H1 (cell line): ENCODE measurements at regions not wholly inside any gene's neighbourhood (a gene's known extent, or its start where the extent isn't known, plus 50 kb on each side); places are given as distances from the start of the nearest gene placed in this dataset.

ENCODE experiments used
- CTCF ChIA-PET: fragments of 300-600 bp; sonication (Branson Sonifier 250); formaldehyde crosslinking; loops from one replicate; lab custom pipeline; 2021; ENCODE audit not compliant: partially characterized antibody; lab: Charles Lee
- POLR2A ChIA-PET: fragments of 300-600 bp; sonication (Branson Sonifier 250); formaldehyde crosslinking; loops from one replicate; lab custom pipeline; 2021; ENCODE audit warnings: inconsistent platforms; ENCODE audit not compliant: partially characterized antibody; lab: Charles Lee
- DNase-seq, 2 experiments: peaks; one replicate each; pipeline versions ENCODE4 v3.0.0 to v3.0.0-alpha.2; 2010 to 2022; ENCODE audit warnings: low spot score in 2 of 2, low read depth in 1 of 2, mixed read lengths in 1 of 2
- FAIRE-seq: peaks from 2 replicates; lab custom pipeline; 2011; peaks lifted over from hg19 to GRCh38; lab: Jason Lieb, UNC
- H2AFZ ChIP-seq: 2 replicates; pipeline ENCODE4 v1.8.1; 2012; ENCODE audit warnings: low read length, inconsistent platforms
- H2AK5ac ChIP-seq: 2 replicates; pipeline ENCODE4 v1.6.1; 2013; ENCODE audit warnings: low read depth, low read length
- H2BK120ac ChIP-seq: replicated peaks from 2 replicates; pipeline ENCODE3; 2013; ENCODE audit warnings: low read depth, low read length, inconsistent platforms
- H2BK12ac ChIP-seq: 2 replicates; pipeline ENCODE4 v1.6.1; 2013; ENCODE audit warnings: low read depth, low read length
- H2BK15ac ChIP-seq: 2 replicates; pipeline ENCODE4 v1.6.1; 2013; ENCODE audit warnings: low read length
- H2BK20ac ChIP-seq: 2 replicates; pipeline ENCODE4 v1.6.1; 2013; ENCODE audit warnings: low read length
- H2BK5ac ChIP-seq: 2 replicates; pipeline ENCODE4 v1.6.1; 2013; ENCODE audit warnings: low read depth, low read length
- H3K14ac ChIP-seq: 2 replicates; pipeline ENCODE4 v1.6.1; 2013; ENCODE audit warnings: inconsistent platforms; ENCODE audit not compliant: insufficient read length
- H3K18ac ChIP-seq: 2 replicates; pipeline ENCODE4 v1.6.1; 2013; ENCODE audit warnings: low read length; ENCODE audit errors: extremely low read depth
- H3K23ac ChIP-seq: 2 replicates; pipeline ENCODE4 v1.6.1; 2013; ENCODE audit warnings: inconsistent platforms; ENCODE audit not compliant: insufficient read length
- H3K23me2 ChIP-seq: 2 replicates; pipeline ENCODE4 v1.6.1; 2013; ENCODE audit warnings: low read depth, low read length
- H3K27ac ChIP-seq: 2 replicates; pipeline ENCODE4 v1.6.1; 2011; ENCODE audit warnings: low read depth, low read length, inconsistent platforms
- H3K27me3 ChIP-seq, 4 experiments: replicated peaks in 1 of 4; 1 replicate in 1 of 4; 2 replicates in 3 of 4; pipeline versions ENCODE4 v1.6.1 to v1.8.1; 2011 to 2013; ENCODE audit warnings: low read length in 3 of 4, mild to moderate bottlenecking in 3 of 4, inconsistent platforms in 2 of 4, mixed read lengths in 2 of 4, moderate library complexity in 1 of 4; ENCODE audit not compliant: control insufficient read depth in 3 of 4, insufficient read depth in 3 of 4; ENCODE audit errors: extremely low read depth in 1 of 4
- H3K36me3 ChIP-seq, 4 experiments: 2 replicates each; pipeline versions ENCODE4 v1.6.1 to v1.8.1; 2011 to 2013; ENCODE audit warnings: mild to moderate bottlenecking in 4 of 4, low read length in 3 of 4, moderate library complexity in 2 of 4, control low read depth in 1 of 4, inconsistent platforms in 1 of 4; ENCODE audit not compliant: insufficient read depth in 4 of 4, control insufficient read depth in 2 of 4
- H3K4ac ChIP-seq: replicated peaks from 2 replicates; pipeline ENCODE3; 2013; ENCODE audit warnings: low read length, low read depth, mixed read lengths, inconsistent platforms; ENCODE audit not compliant: insufficient read length
- H3K4me1 ChIP-seq, 4 experiments: replicated peaks in 1 of 4; 1 replicate in 1 of 4; 2 replicates in 3 of 4; pipeline versions ENCODE4 v1.6.1 to v1.8.1; 2011 to 2013; ENCODE audit warnings: low read length in 3 of 4, inconsistent platforms in 2 of 4, mixed read lengths in 1 of 4; ENCODE audit not compliant: insufficient read depth in 4 of 4, control insufficient read depth in 3 of 4
- H3K4me2 ChIP-seq, 2 experiments: 2 replicates each; pipeline versions ENCODE4 v1.6.1 to v1.8.1; 2011 to 2013; ENCODE audit warnings: low read depth in 2 of 2, low read length in 2 of 2, control low read depth in 1 of 2, inconsistent platforms in 1 of 2, mild to moderate bottlenecking in 1 of 2; ENCODE audit not compliant: insufficient read depth in 1 of 2
- H3K4me3 ChIP-seq, 4 experiments: fragments of 200-600, 300-600 bp in 1 of 4; sonication (generic), shearing (Covaris generic), sonication (Bioruptor Twin) in 1 of 4; 2 replicates each; pipeline versions ENCODE4 v1.5.1 to v1.8.1; 2011 to 2016; ENCODE audit warnings: low read length in 4 of 4, low read depth in 3 of 4, control low read depth in 2 of 4, inconsistent platforms in 2 of 4, mild to moderate bottlenecking in 2 of 4, mixed read lengths in 1 of 4, moderate library complexity in 1 of 4; ENCODE audit not compliant: insufficient read depth in 2 of 4; ENCODE audit errors: extremely low read depth in 1 of 4
- H3K56ac ChIP-seq: replicated peaks from 2 replicates; pipeline ENCODE3; 2013; ENCODE audit warnings: low read depth, mild to moderate bottlenecking, mixed read lengths, low read length, inconsistent platforms; ENCODE audit not compliant: insufficient read length
- H3K79me1 ChIP-seq: 2 replicates; pipeline ENCODE4 v1.6.1; 2013; ENCODE audit warnings: low read depth, low read length, control low read depth
- H3K79me2 ChIP-seq, 2 experiments: 2 replicates each; pipeline versions ENCODE4 v1.6.1 to v1.8.1; 2012 to 2013; ENCODE audit warnings: low read length in 2 of 2, mild to moderate bottlenecking in 2 of 2, inconsistent platforms in 1 of 2; ENCODE audit not compliant: insufficient read depth in 2 of 2, control insufficient read depth in 1 of 2
- H3K9ac ChIP-seq, 4 experiments: replicated peaks in 1 of 4; 1 replicate in 1 of 4; 2 replicates in 3 of 4; pipeline versions ENCODE4 v1.6.1 to v1.8.1; 2011 to 2013; ENCODE audit warnings: low read depth in 3 of 4, low read length in 3 of 4, control low read depth in 2 of 4, mild to moderate bottlenecking in 2 of 4, moderate library complexity in 2 of 4, inconsistent platforms in 1 of 4; ENCODE audit errors: extremely low read depth in 1 of 4
- H3K9me3 ChIP-seq, 2 experiments: 2 replicates each; pipeline versions ENCODE4 v1.6.1 to v1.8.1; 2012 to 2013; ENCODE audit warnings: mild to moderate bottlenecking in 2 of 2, moderate library complexity in 2 of 2, control low read depth in 1 of 2, inconsistent platforms in 1 of 2, low read depth in 1 of 2, low read length in 1 of 2, mixed read lengths in 1 of 2; ENCODE audit not compliant: insufficient read depth in 2 of 2
- H4K20me1 ChIP-seq, 2 experiments: replicated peaks in 1 of 2; 2 replicates each; pipeline versions ENCODE3 to v1.8.1; 2011 to 2013; ENCODE audit warnings: inconsistent platforms in 2 of 2, low read length in 2 of 2, mild to moderate bottlenecking in 1 of 2; ENCODE audit not compliant: insufficient read depth in 2 of 2, control insufficient read depth in 1 of 2
- H4K5ac ChIP-seq: 2 replicates; pipeline ENCODE4 v1.6.1; 2013; ENCODE audit warnings: low read length, low read depth, mixed read lengths, inconsistent platforms; ENCODE audit not compliant: insufficient read length
- H4K8ac ChIP-seq: 2 replicates; pipeline ENCODE4 v1.8.0; 2013; ENCODE audit warnings: mild to moderate bottlenecking, moderate library complexity, low read length, inconsistent platforms; ENCODE audit not compliant: insufficient read depth; ENCODE audit errors: extremely low read depth
- H4K91ac ChIP-seq: replicated peaks from 2 replicates; pipeline ENCODE3; 2013; ENCODE audit warnings: low read length, mixed read lengths, inconsistent platforms; ENCODE audit not compliant: insufficient read length
- ATF3 ChIP-seq: IDR thresholded peaks from 2 replicates; pipeline ENCODE4 v1.6.1; 2011; ENCODE audit warnings: low read depth, mild to moderate bottlenecking, low read length; ENCODE audit not compliant: insufficient read depth
- BRCA1 ChIP-seq: IDR thresholded peaks from 2 replicates; pipeline ENCODE4 v1.6.1; 2012; ENCODE audit warnings: low read depth, low read length, improper control_type of control experiment
- EP300 ChIP-seq, 2 experiments: IDR thresholded peaks; 1 replicate in 1 of 2; 2 replicates in 1 of 2; pipeline ENCODE4 v1.6.1; 2011 to 2012; ENCODE audit warnings: low read depth in 2 of 2, low read length in 2 of 2, mild to moderate bottlenecking in 2 of 2, borderline replicate concordance in 1 of 2, inconsistent platforms in 1 of 2, moderate library complexity in 1 of 2
- EZH2 ChIP-seq: fragments of 200-600 bp; sonication (generic); IDR thresholded peaks from 2 replicates; pipeline ENCODE4 v1.7.1; 2012; ENCODE audit warnings: low read depth, mild to moderate bottlenecking, moderate library complexity, low read length, inconsistent platforms; ENCODE audit not compliant: severe bottlenecking
- HDAC6 ChIP-seq: IDR thresholded peaks from one replicate; pipeline ENCODE4 v1.7.1; 2012; ENCODE audit warnings: low read depth, mild to moderate bottlenecking, inconsistent platforms, low read length, moderate library complexity
- JUND ChIP-seq: IDR thresholded peaks from 2 replicates; pipeline ENCODE4 v1.6.1; 2011; ENCODE audit warnings: mild to moderate bottlenecking, improper control_type of control experiment, low read length
- KDM5A ChIP-seq: fragments of 200-600 bp; IDR thresholded peaks from 2 replicates; pipeline ENCODE4 v1.7.1; 2012; ENCODE audit warnings: mild to moderate bottlenecking, low read length, inconsistent platforms, mixed read lengths
- POU5F1 ChIP-seq: IDR thresholded peaks from 2 replicates; pipeline ENCODE4 v1.6.1; 2011; ENCODE audit warnings: low read depth, mild to moderate bottlenecking, low read length, moderate library complexity
- SIRT6 ChIP-seq: IDR thresholded peaks from one replicate; pipeline ENCODE4 v1.7.1; 2012; ENCODE audit warnings: low read length, inconsistent platforms
- SP1 ChIP-seq: IDR thresholded peaks from 2 replicates; pipeline ENCODE4 v1.6.1; 2011; ENCODE audit warnings: low read depth, low read length
- SRF ChIP-seq: IDR thresholded peaks from 2 replicates; pipeline ENCODE4 v1.6.1; 2011; ENCODE audit warnings: mild to moderate bottlenecking, low read depth, low read length, moderate library complexity
- WGBS, 2 experiments: shearing (Covaris generic) in 1 of 2; methylation state at CpG; one replicate each; pipeline versions ENCODE4 v1.1.6 to v1.1.7; 2013 to 2015; ENCODE audit warnings: low lambda C conversion rate in 2 of 2, mixed read lengths in 2 of 2, inconsistent platforms in 1 of 2, low coverage in 1 of 2, missing lambda C conversion rate in 1 of 2; ENCODE audit not compliant: insufficient replicate concordance in 2 of 2, insufficient coverage in 1 of 2, insufficient read length in 1 of 2; ENCODE audit errors: extremely low coverage in 1 of 2, missing lambda C conversion rate in 1 of 2; 5-methylcytosine and 5-hydroxymethylcytosine counted together

DNA sequence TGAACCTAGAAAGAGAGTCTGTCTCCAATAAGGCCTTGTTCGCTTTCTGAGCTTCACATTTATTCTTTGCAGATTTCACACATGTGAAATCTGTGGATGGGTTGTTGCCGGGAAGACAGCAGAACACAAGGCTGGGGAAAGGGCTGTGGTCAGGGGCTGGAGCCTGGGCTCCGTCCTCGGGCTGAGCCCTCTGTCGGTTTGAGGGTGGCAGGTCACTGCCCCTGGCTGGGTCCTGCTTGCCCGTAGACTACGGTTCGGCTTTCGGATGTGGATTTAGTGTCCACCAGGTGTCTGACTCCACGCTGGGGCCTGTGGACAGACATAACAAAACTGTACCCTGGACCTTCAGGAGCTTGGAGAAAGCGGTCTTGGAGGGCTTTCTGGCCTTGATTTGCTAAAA, 117.0 kb upstream of the ALX4 start:
- no peak overlapping the region for H3K27ac ChIP-seq
- H3K23me2 ChIP-seq = no peaks in the 10 kb centered on the region
- H3K79me1 ChIP-seq = no peaks in the 10 kb centered on the region
- WGBS, 2 experiments = 90% methylated on average over 10 of the region's 11 CpGs; no CpG with 5 or more reads in 1 of the 2 experiments
- no peaks in the 10 kb centered on the region for H3K36me3 ChIP-seq
- H3K9me3 ChIP-seq = no peaks in the 10 kb centered on the region
- POLR2A ChIA-PET = interaction anchor here (1.1 kb wide), 1 partner anchor 17 kb away, joined by 4 read pairs; no protein-coding TSS in a partner anchor
- CTCF ChIA-PET = interaction anchor here (0.6 to 4.2 kb wide), 44 partner anchors 8 to 478 kb away, joined by 3 to 43 read pairs (median 4); no protein-coding TSS in a partner anchor
- no peak overlapping the region for H2BK5ac ChIP-seq
- FAIRE-seq (no peak), DNase-seq (no peak)
- no peak overlapping the region for H3K9ac ChIP-seq
- no peak overlapping the region for H4K8ac ChIP-seq
- no peaks in the 10 kb centered on the region for H3K4me1 ChIP-seq
- H2AK5ac ChIP-seq = no peak overlapping the region
- no peak overlapping the region for H2BK20ac ChIP-seq
- H3K4me2 ChIP-seq = no peak overlapping the region
- no peak overlapping the region for H3K4ac ChIP-seq
- H2BK15ac ChIP-seq = no peak overlapping the region
- H3K27me3 ChIP-seq = no peaks in the 10 kb centered on the region; a peak in 2 of 7 replicates
- H2BK12ac ChIP-seq = no peak overlapping the region
- no peak overlapping the region for H3K23ac ChIP-seq
- H2AFZ ChIP-seq = no peak overlapping the region
- H3K79me2 ChIP-seq = no peaks in the 10 kb centered on the region; a peak in 1 of 4 replicates
- H2BK120ac ChIP-seq = no peak overlapping the region
- no peak overlapping the region for H4K91ac ChIP-seq
- no peak overlapping the region for H3K18ac ChIP-seq
- no peak overlapping the region for H3K4me3 ChIP-seq
- H3K14ac ChIP-seq = no peak overlapping the region
- no peak for TF ChIP-seq JUND
- TF ChIP-seq EZH2 = no peak
- no peak for TF ChIP-seq SIRT6
- no peak for TF ChIP-seq HDAC6
- no peak for TF ChIP-seq ATF3
- TF ChIP-seq BRCA1 = no peak
- TF ChIP-seq KDM5A = no peak
- no peak for TF ChIP-seq POU5F1
- TF ChIP-seq SRF = no peak
- TF ChIP-seq EP300 (IDR thresholded peaks at IDR 0.05; ENCODE audit: borderline replicate concordance in 1 of 2, low read depth in 2 of 2, low read length in 2 of 2) = no peak
- no peak for TF ChIP-seq SP1
- H4K5ac ChIP-seq = no peak overlapping the region
- H4K20me1 ChIP-seq = no peaks in the 10 kb centered on the region
- H3K56ac ChIP-seq = no peak overlapping the region
